IMR-90 (cell line): ENCODE measurements at regions not wholly inside any gene's neighbourhood (a gene's known extent, or its start where the extent isn't known, plus 50 kb on each side); places are given as distances from the start of the nearest gene placed in this dataset.

Experiments
- ATAC-seq: fragments of 200-7000 bp; cut with Tn5 transposase; 2 replicates; pipeline ENCODE4 v1.9.1; 2020; ENCODE audit warnings: low read depth, mild to moderate bottlenecking, moderate library complexity
- BruUV-seq: library from RNA; stranded (reverse); fragments of 400-500 nt; replicated peaks from 2 replicates; lab custom pipeline; 2021; lab: Mats Ljungman, UMichigan
- CTCF ChIA-PET: fragments of 300-600 bp; formaldehyde crosslinking; extraction: SDS; loops from one replicate; lab custom pipeline; 2021; ENCODE audit warnings: antibody characterized with exemption; lab: Yijun Ruan, JAX
- POLR2A ChIA-PET: fragments of 300-600 bp; sonication (Branson Sonifier 250); formaldehyde crosslinking; loops from one replicate; lab custom pipeline; 2022; ENCODE audit warnings: antibody characterized with exemption; ENCODE audit not compliant: unreplicated experiment; lab: Charles Lee
- DNase-seq: peaks from one replicate; pipeline ENCODE4 v3.0.0; 2013
- H2AFZ ChIP-seq: replicated peaks from 2 replicates; pipeline ENCODE3; 2013; ENCODE audit warnings: low read length, mild to moderate bottlenecking; ENCODE audit not compliant: poor library complexity
- H2AK5ac ChIP-seq: 2 replicates; pipeline ENCODE4 v1.6.1; 2013; ENCODE audit warnings: low read depth, low read length, inconsistent platforms
- H2AK9ac ChIP-seq: replicated peaks from 2 replicates; pipeline ENCODE3; 2013; ENCODE audit warnings: mild to moderate bottlenecking, low read depth, low read length, moderate library complexity; ENCODE audit not compliant: poor library complexity
- H2BK120ac ChIP-seq: 2 replicates; pipeline ENCODE4 v1.6.1; 2013; ENCODE audit warnings: low read depth, low read length, inconsistent platforms
- H2BK15ac ChIP-seq: 3 replicates; pipeline ENCODE4 v1.6.1; 2013; ENCODE audit warnings: low read depth, low read length, inconsistent platforms
- H2BK20ac ChIP-seq: 2 replicates; pipeline ENCODE4 v1.6.1; 2013; ENCODE audit warnings: low read depth, mild to moderate bottlenecking, inconsistent platforms, low read length, moderate library complexity
- H2BK5ac ChIP-seq: 2 replicates; pipeline ENCODE4 v1.6.1; 2013; ENCODE audit warnings: mild to moderate bottlenecking, low read depth, low read length, inconsistent platforms; ENCODE audit not compliant: poor library complexity, severe bottlenecking
- H3K14ac ChIP-seq: replicated peaks from 2 replicates; pipeline ENCODE4 v1.6.1; 2013; ENCODE audit warnings: low read depth, low read length, inconsistent platforms
- H3K18ac ChIP-seq: 2 replicates; pipeline ENCODE4 v1.6.1; 2013; ENCODE audit warnings: low read depth, low read length, control low read depth
- H3K23ac ChIP-seq: 2 replicates; pipeline ENCODE4 v1.6.1; 2013; ENCODE audit warnings: low read depth, low read length, inconsistent platforms
- H3K27ac ChIP-seq: 2 replicates; pipeline ENCODE4 v1.5.1; 2013; ENCODE audit warnings: mild to moderate bottlenecking, control low read depth, low read length; ENCODE audit not compliant: insufficient read depth
- H3K27me3 ChIP-seq: 2 replicates; pipeline ENCODE4 v1.6.1; 2013; ENCODE audit warnings: low read length; ENCODE audit not compliant: control insufficient read depth, insufficient read depth
- H3K36me3 ChIP-seq: 2 replicates; pipeline ENCODE4 v1.6.1; 2013; ENCODE audit warnings: low read length, mixed read lengths; ENCODE audit not compliant: control insufficient read depth, insufficient read depth
- H3K4ac ChIP-seq: 2 replicates; pipeline ENCODE4 v1.6.1; 2013; ENCODE audit warnings: low read depth, low read length, inconsistent platforms
- H3K4me1 ChIP-seq: 2 replicates; pipeline ENCODE4 v1.6.1; 2013; ENCODE audit warnings: low read length, mixed read lengths; ENCODE audit not compliant: control insufficient read depth, insufficient read depth
- H3K4me2 ChIP-seq: 2 replicates; pipeline ENCODE4 v1.6.1; 2013; ENCODE audit warnings: low read depth, mild to moderate bottlenecking, control low read depth, low read length, moderate library complexity
- H3K4me3 ChIP-seq: 2 replicates; pipeline ENCODE4 v1.5.1; 2013; ENCODE audit warnings: low read depth, mild to moderate bottlenecking, control low read depth, low read length, moderate library complexity; ENCODE audit not compliant: insufficient read depth
- H3K56ac ChIP-seq: 2 replicates; pipeline ENCODE4 v1.6.1; 2013; ENCODE audit warnings: low read length, inconsistent platforms; ENCODE audit not compliant: insufficient read depth; ENCODE audit errors: extremely low read depth
- H3K79me1 ChIP-seq, 2 experiments: 2 replicates each; pipeline ENCODE4 v1.6.1; 2013; ENCODE audit warnings: low read length in 2 of 2, inconsistent platforms in 1 of 2, low read depth in 1 of 2
- H3K9ac ChIP-seq: 2 replicates; pipeline ENCODE4 v1.6.1; 2013; ENCODE audit warnings: low read depth, low read length, control low read depth
- H3K9me1 ChIP-seq: 2 replicates; pipeline ENCODE4 v1.6.1; 2013; ENCODE audit warnings: low read length, inconsistent platforms; ENCODE audit not compliant: insufficient read depth
- H3K9me3 ChIP-seq: 2 replicates; pipeline ENCODE4 v1.6.1; 2013; ENCODE audit warnings: low read length; ENCODE audit not compliant: control insufficient read depth, insufficient read depth
- H4K20me1 ChIP-seq: 2 replicates; pipeline ENCODE4 v1.6.1; 2013; ENCODE audit warnings: low read length, inconsistent platforms; ENCODE audit not compliant: insufficient read depth
- H4K5ac ChIP-seq: 2 replicates; pipeline ENCODE4 v1.6.1; 2013; ENCODE audit warnings: mild to moderate bottlenecking, low read depth, low read length, control low read depth
- H4K8ac ChIP-seq, 2 experiments: 2 replicates each; pipeline ENCODE4 v1.6.1; 2013; ENCODE audit warnings: low read depth in 2 of 2, low read length in 2 of 2, control low read depth in 1 of 2, inconsistent platforms in 1 of 2
- H4K91ac ChIP-seq: 2 replicates; pipeline ENCODE4 v1.6.1; 2013; ENCODE audit warnings: low read depth, low read length, inconsistent platforms; ENCODE audit not compliant: insufficient read depth
- CEBPB ChIP-seq: IDR thresholded peaks from 2 replicates; pipeline ENCODE4 v1.6.1; 2012; ENCODE audit warnings: low read depth, low read length, improper control_type of control experiment
- CHD1 ChIP-seq: IDR thresholded peaks from 2 replicates; pipeline ENCODE4 v1.6.1; 2012; ENCODE audit warnings: low read depth, low read length, improper control_type of control experiment
- FOS ChIP-seq: fragments of 150-350 bp; IDR thresholded peaks from 2 replicates; pipeline ENCODE4 v1.6.1; 2016; ENCODE audit warnings: low read depth, low read length
- MXI1 ChIP-seq: IDR thresholded peaks from 2 replicates; pipeline ENCODE4 v1.6.1; 2012; ENCODE audit warnings: low read depth, mild to moderate bottlenecking, low read length, moderate library complexity, borderline replicate concordance
- NFE2L2 ChIP-seq: fragments of 150-350 bp; IDR thresholded peaks from 2 replicates; pipeline ENCODE4 v1.6.1; 2016; ENCODE audit warnings: low read depth, mild to moderate bottlenecking, low read length
- RAD21 ChIP-seq: IDR thresholded peaks from 2 replicates; pipeline ENCODE4 v1.6.1; 2012; ENCODE audit warnings: low read length, improper control_type of control experiment
- RCOR1 ChIP-seq: IDR thresholded peaks from 2 replicates; pipeline ENCODE4 v1.6.1; 2012; ENCODE audit warnings: mild to moderate bottlenecking, low read length, improper control_type of control experiment; ENCODE audit not compliant: insufficient replicate concordance
- RFX5 ChIP-seq: IDR thresholded peaks from 2 replicates; pipeline ENCODE4 v1.8.0; 2012; ENCODE audit warnings: low read depth, mild to moderate bottlenecking, low read length, moderate library complexity
- SMC3 ChIP-seq: fragments of 150-350 bp; IDR thresholded peaks from 2 replicates; pipeline ENCODE4 v1.6.1; 2016; ENCODE audit warnings: low read depth, mild to moderate bottlenecking, antibody characterized with exemption, low read length, moderate library complexity
- WGBS, 2 experiments: methylation state at CpG; one replicate each; pipeline versions ENCODE4 v1.1.5 to v1.1.7; 2013; ENCODE audit warnings: missing lambda C conversion rate in 2 of 2; ENCODE audit not compliant: insufficient read length in 1 of 2; ENCODE audit errors: extremely low coverage in 2 of 2; 5-methylcytosine and 5-hydroxymethylcytosine counted together
- dilution Hi-C: fragments of 300-500 bp; cut with HindIII; formaldehyde crosslinking; loops from one replicate; pipeline ENCODE4 v1.14.3; 2018; ENCODE audit warnings: low sequenced_read_pairs; ENCODE audit not compliant: unreplicated experiment
- in situ Hi-C: fragments of 300-500 bp; cut with MboI; formaldehyde crosslinking; loops from 3 replicates; pipeline ENCODE4 v1.14.3; 2019; ENCODE audit warnings: low sequenced_read_pairs, inconsistent platforms, mixed read lengths
- intact Hi-C: fragments of 100-400 bp; cut with micrococcal nuclease; formaldehyde crosslinking; loops from 2 replicates; pipeline ENCODE4 v1.10.0; 2022
- TF ChIP-seq, protein P1 (sequence below): fragments of 150-350 bp; IDR thresholded peaks from 2 replicates; pipeline ENCODE4 v1.6.1; 2017; ENCODE audit warnings: mild to moderate bottlenecking, antibody characterized with exemption, low read length, low read depth
- TF ChIP-seq, protein P2 (sequence below): fragments of 150-350 bp; IDR thresholded peaks from 2 replicates; pipeline ENCODE4 v1.6.1; 2016; ENCODE audit warnings: low read depth, mild to moderate bottlenecking, low read length, moderate library complexity, borderline replicate concordance

DNA sequence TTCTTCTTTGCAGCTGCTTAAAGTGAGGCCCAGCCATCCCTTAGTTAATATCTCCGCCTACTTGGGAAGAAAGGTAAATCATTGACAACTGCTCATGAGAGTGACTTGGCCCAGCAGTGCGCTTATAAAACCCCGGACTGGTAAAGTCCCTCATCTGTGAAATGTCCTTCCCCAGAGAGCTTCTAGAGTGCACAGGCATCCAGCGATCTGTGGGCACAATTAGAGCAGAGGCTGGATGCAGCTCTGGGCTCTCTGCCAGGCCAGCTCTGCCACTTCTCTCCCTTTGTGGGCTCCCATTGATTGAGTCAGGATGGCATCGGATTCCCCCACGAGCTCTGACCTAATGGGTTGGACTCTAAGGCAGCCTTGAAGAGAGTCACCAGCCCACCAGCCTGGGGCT lies 219.0 kb upstream of the LINGO1 start:
- no peak overlapping the region for H4K5ac ChIP-seq
- no peak overlapping the region for H3K4ac ChIP-seq
- no peak overlapping the region for H2AK5ac ChIP-seq
- TF ChIP-seq, protein P1, sequence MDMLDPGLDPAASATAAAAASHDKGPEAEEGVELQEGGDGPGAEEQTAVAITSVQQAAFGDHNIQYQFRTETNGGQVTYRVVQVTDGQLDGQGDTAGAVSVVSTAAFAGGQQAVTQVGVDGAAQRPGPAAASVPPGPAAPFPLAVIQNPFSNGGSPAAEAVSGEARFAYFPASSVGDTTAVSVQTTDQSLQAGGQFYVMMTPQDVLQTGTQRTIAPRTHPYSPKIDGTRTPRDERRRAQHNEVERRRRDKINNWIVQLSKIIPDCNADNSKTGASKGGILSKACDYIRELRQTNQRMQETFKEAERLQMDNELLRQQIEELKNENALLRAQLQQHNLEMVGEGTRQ: no peak
- TF ChIP-seq RAD21 (no peak), RCOR1 (no peak), CEBPB (no peak), FOS (no peak), NFE2L2 (no peak), SMC3 (no peak), MXI1 (no peak), CHD1 (no peak), RFX5 (no peak)
- TF ChIP-seq, protein P2, sequence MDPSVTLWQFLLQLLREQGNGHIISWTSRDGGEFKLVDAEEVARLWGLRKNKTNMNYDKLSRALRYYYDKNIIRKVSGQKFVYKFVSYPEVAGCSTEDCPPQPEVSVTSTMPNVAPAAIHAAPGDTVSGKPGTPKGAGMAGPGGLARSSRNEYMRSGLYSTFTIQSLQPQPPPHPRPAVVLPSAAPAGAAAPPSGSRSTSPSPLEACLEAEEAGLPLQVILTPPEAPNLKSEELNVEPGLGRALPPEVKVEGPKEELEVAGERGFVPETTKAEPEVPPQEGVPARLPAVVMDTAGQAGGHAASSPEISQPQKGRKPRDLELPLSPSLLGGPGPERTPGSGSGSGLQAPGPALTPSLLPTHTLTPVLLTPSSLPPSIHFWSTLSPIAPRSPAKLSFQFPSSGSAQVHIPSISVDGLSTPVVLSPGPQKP: no peak
- H3K56ac ChIP-seq: no peak overlapping the region
- in situ Hi-C loops (no loop called here), intact Hi-C loops (no loop called here), dilution Hi-C loops (no loop called here)
- ChIA-PET POLR2A (no interaction called here), CTCF (no interaction called here)
- H2AK9ac ChIP-seq: no peak overlapping the region
- no peak overlapping the region for H3K27ac ChIP-seq
- no peaks in the 10 kb centered on the region for H3K4me1 ChIP-seq
- no peak overlapping the region for H2BK15ac ChIP-seq
- no peak overlapping the region for H3K23ac ChIP-seq
- H3K9me1 ChIP-seq: no peaks in the 10 kb centered on the region
- no peak overlapping the region for H4K8ac ChIP-seq
- H3K79me1 ChIP-seq: no peaks in the 10 kb centered on the region
- no TSS peak for BruUV-seq
- H3K9ac ChIP-seq: no peak overlapping the region
- no peak overlapping the region for H3K14ac ChIP-seq
- no peak overlapping the region for H3K4me2 ChIP-seq
- H4K20me1 ChIP-seq: no peaks in the 10 kb centered on the region
- no peak overlapping the region for H2AFZ ChIP-seq
- H3K4me3 ChIP-seq: no peak overlapping the region
- no peak overlapping the region for H3K18ac ChIP-seq
- DNase-seq: no peak
- no peak overlapping the region for H4K91ac ChIP-seq
- WGBS, 2 experiments: 53% methylated on average over 3 of the region's 6 CpGs; no CpG with 5 or more reads in 1 of the 2 experiments
- H2BK120ac ChIP-seq: no peak overlapping the region
- no peak overlapping the region for H2BK20ac ChIP-seq
- no peaks in the 10 kb centered on the region for H3K36me3 ChIP-seq
- no peak overlapping the region for H2BK5ac ChIP-seq
- H3K9me3 ChIP-seq: peaks cover 1% of the 10 kb centered on the region; the same call in 1 of the 2 replicates
- peaks cover 48% of the 10 kb centered on the region for H3K27me3 ChIP-seq
- ATAC-seq: no peak
